Gastrocnemius medialis (tissue), 4 donors: ENCODE measurements at regions not wholly inside any gene's neighbourhood (a gene's known extent, or its start where the extent isn't known, plus 50 kb on each side); places are given as distances from the start of the nearest gene placed in this dataset.

ENCODE experiments used
- CTCF ChIP-seq, 5 experiments: fragments of 450-650 bp in 3 of 5; fragments of 200-600 bp in 2 of 5; sonication (generic) in 2 of 5; IDR thresholded peaks in 4 of 5; conservative IDR thresholded peaks in 1 of 5; 1 replicate in 4 of 5; 2 replicates in 1 of 5; pipeline ENCODE4 v1.5.1; 2016 to 2019; ENCODE audit warnings: antibody characterized with exemption in 5 of 5, mild to moderate bottlenecking in 3 of 5, moderate library complexity in 3 of 5
- POLR2A ChIP-seq, 2 donors: fragments of 450-650 bp; IDR thresholded peaks; one replicate each; pipeline ENCODE4 v1.6.1; 2017; ENCODE audit warnings: antibody characterized with exemption in 2 of 2, mild to moderate bottlenecking in 2 of 2, moderate library complexity in 2 of 2

DNA sequence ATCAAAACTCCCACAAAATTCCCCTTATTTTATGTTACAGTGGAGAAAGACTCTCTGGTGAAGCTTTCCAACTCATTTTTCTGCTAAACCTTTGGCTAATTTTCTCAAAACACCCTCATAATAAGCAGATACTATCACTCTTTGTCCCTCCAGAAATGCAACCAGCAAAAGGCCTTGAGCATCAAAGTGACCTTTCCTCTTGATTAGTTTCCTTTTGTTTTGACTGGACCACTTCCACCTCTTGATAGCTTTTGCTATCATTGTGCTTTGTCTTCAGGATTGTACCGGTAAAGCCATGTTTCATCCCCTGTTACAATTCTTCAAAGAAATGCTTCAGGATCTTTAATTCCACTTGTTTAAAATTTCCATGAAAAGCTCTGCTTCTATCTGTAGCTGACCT lies 115.1 kb upstream of the SLC13A1 start:
- TF ChIP-seq POLR2A (IDR thresholded peaks at IDR 0.05) (no peak), CTCF (IDR thresholded peaks at IDR 0.05 in 4 of 5, conservative IDR thresholded peaks at IDR 0.05 in 1 of 5) (no peak)
